A549 (cell line): ENCODE measurements at regions not wholly inside any gene's neighbourhood (a gene's known extent, or its start where the extent isn't known, plus 50 kb on each side); places are given as distances from the start of the nearest gene placed in this dataset.

Experiments used
- ATAC-seq, 2 experiments: fragments of 200-7000 bp in 1 of 2; fragments of >200 bp in 1 of 2; cut with Nextera tagmentation in 1 of 2; cut with Tn5 transposase in 1 of 2; 3 replicates each; pipeline versions ENCODE4 v1.8.0 to v1.9.1; 2018 to 2020; ENCODE audit warnings: mild to moderate bottlenecking in 1 of 2, moderate library complexity in 1 of 2
- CTCF ChIA-PET: fragments of 300-600 bp; sonication (Branson Sonifier 250); formaldehyde crosslinking; extraction: SDS; loops from one replicate; lab custom pipeline; 2021; ENCODE audit warnings: antibody characterized with exemption, inconsistent platforms; lab: Yijun Ruan, JAX
- POLR2A ChIA-PET: fragments of 350-600 bp; formaldehyde crosslinking; extraction: SDS; loops from one replicate; lab custom pipeline; 2021; ENCODE audit warnings: antibody characterized with exemption, inconsistent platforms; lab: Yijun Ruan, JAX
- DNase-seq, 2 experiments: peaks; one replicate each; pipeline versions ENCODE4 v3.0.0 to v3.0.0-alpha.2; 2011 to 2016; ENCODE audit warnings: low read depth in 1 of 2, low spot score in 1 of 2
- FAIRE-seq: peaks from 2 replicates; lab custom pipeline; 2011; peaks lifted over from hg19 to GRCh38; lab: Jason Lieb, UNC
- H3K27ac ChIP-seq, 2 experiments: fragments of >200 bp; sonication (Bioruptor Twin); formaldehyde crosslinking; 3 replicates each; pipeline ENCODE4 v1.5.1; 2016 to 2017
- H3K4me1 ChIP-seq: fragments of >200 bp; sonication (Bioruptor Twin); formaldehyde crosslinking; 3 replicates; pipeline ENCODE4 v1.6.1; 2016
- H3K4me2 ChIP-seq: fragments of >200 bp; sonication (Bioruptor Twin); formaldehyde crosslinking; 3 replicates; pipeline ENCODE4 v1.6.1; 2016
- H3K4me3 ChIP-seq: fragments of >200 bp; sonication (Bioruptor Twin); formaldehyde crosslinking; 3 replicates; pipeline ENCODE4 v1.5.1; 2016
- H3K9me3 ChIP-seq: fragments of >200 bp; sonication (Bioruptor Twin); formaldehyde crosslinking; 3 replicates; pipeline ENCODE4 v1.6.1; 2016
- ATOH8 ChIP-seq: fragments of 250-450 bp; sonication (Bioruptor Pico); IDR thresholded peaks from 2 replicates; pipeline ENCODE4 v1.5.0; 2020; ENCODE audit warnings: low read depth, mild to moderate bottlenecking, moderate library complexity
- CHD4 ChIP-seq: fragments of 200-600 bp; sonication (generic); IDR thresholded peaks from 2 replicates; pipeline ENCODE4 v1.6.1; 2016; ENCODE audit warnings: antibody characterized with exemption, mild to moderate bottlenecking, borderline replicate concordance
- FOSB ChIP-seq: fragments of 250-450 bp; sonication (Bioruptor Pico); IDR thresholded peaks from 2 replicates; pipeline ENCODE4 v1.5.0; 2020; ENCODE audit warnings: mild to moderate bottlenecking, moderate library complexity
- GATA3 ChIP-seq: IDR thresholded peaks from 2 replicates; pipeline ENCODE4 v1.6.1; 2012; ENCODE audit warnings: borderline replicate concordance
- HES2 ChIP-seq: fragments of >200 bp; sonication (Bioruptor Twin); formaldehyde crosslinking; IDR thresholded peaks from 2 replicates; pipeline ENCODE4 v1.6.1; 2016
- KDM1A ChIP-seq: fragments of 200-600 bp; sonication (generic); IDR thresholded peaks from 2 replicates; pipeline ENCODE4 v1.6.1; 2016; ENCODE audit warnings: low read depth, mild to moderate bottlenecking
- MAFK ChIP-seq: fragments of 450-650 bp; IDR thresholded peaks from 2 replicates; pipeline ENCODE4 v1.6.1; 2014; ENCODE audit not compliant: partially characterized antibody
- NFE2L2 ChIP-seq: fragments of 150-350 bp; conservative IDR thresholded peaks from 2 replicates; pipeline ENCODE4 v1.6.1; 2014; ENCODE audit warnings: low read length
- RARB ChIP-seq: fragments of 250-450 bp; sonication (Bioruptor Pico); IDR thresholded peaks from 2 replicates; pipeline ENCODE4 v1.8.0; 2021; ENCODE audit warnings: mild to moderate bottlenecking, moderate library complexity
- RCOR1 ChIP-seq: fragments of 150-350 bp; IDR thresholded peaks from 2 replicates; pipeline ENCODE4 v1.6.1; 2014; ENCODE audit warnings: antibody characterized with exemption, low read length, low read depth
- REST ChIP-seq: fragments of 200-600 bp; sonication (generic); IDR thresholded peaks from 2 replicates; pipeline ENCODE4 v1.6.1; 2016; ENCODE audit warnings: antibody characterized with exemption, mild to moderate bottlenecking, moderate library complexity
- RFX5 ChIP-seq: fragments of 450-650 bp; IDR thresholded peaks from 2 replicates; pipeline ENCODE4 v1.7.1; 2014; ENCODE audit warnings: antibody characterized with exemption, mild to moderate bottlenecking, moderate library complexity
- SMC3 ChIP-seq: fragments of >200 bp; sonication (Bioruptor Twin); formaldehyde crosslinking; IDR thresholded peaks from 3 replicates; pipeline ENCODE4 v1.6.1; 2018; ENCODE audit warnings: inconsistent platforms
- TFCP2L1 ChIP-seq: fragments of 250-450 bp; sonication (Bioruptor Pico); IDR thresholded peaks from 2 replicates; pipeline ENCODE4 v1.5.0; 2021; ENCODE audit warnings: mild to moderate bottlenecking
- USF2 ChIP-seq: fragments of 450-650 bp; IDR thresholded peaks from 2 replicates; pipeline ENCODE4 v1.6.1; 2014; ENCODE audit warnings: antibody characterized with exemption
- ZNF302 ChIP-seq: fragments of 250-450 bp; sonication (Bioruptor Pico); IDR thresholded peaks from 2 replicates; pipeline ENCODE4 v1.9.0; 2021; ENCODE audit warnings: inconsistent platforms, mild to moderate bottlenecking, moderate library complexity
- ZSCAN20 ChIP-seq: fragments of 250-450 bp; sonication (Bioruptor Pico); IDR thresholded peaks from 2 replicates; pipeline ENCODE4 v1.8.0; 2022; ENCODE audit warnings: mild to moderate bottlenecking, moderate library complexity
- WGBS: methylation state at CpG from one replicate; pipeline ENCODE4 v1.1.6; 2017; ENCODE audit errors: missing lambda C conversion rate; 5-methylcytosine and 5-hydroxymethylcytosine counted together

- WGBS = 89% methylated on average over 1 of the region's 1 CpG
- no peak for FAIRE-seq
- POLR2A ChIA-PET = no interaction called here
- no peak for TF ChIP-seq HES2
- no peak for TF ChIP-seq USF2
- TF ChIP-seq CHD4 = no peak
- TF ChIP-seq KDM1A = no peak
- no peak for TF ChIP-seq FOSB
- DNase-seq = no peak
- ATAC-seq = no peak
- CTCF ChIA-PET = no interaction called here
- no peak overlapping the region for H3K4me2 ChIP-seq
- no peaks in the 10 kb centered on the region for H3K4me1 ChIP-seq
- no peak overlapping the region for H3K27ac ChIP-seq
- H3K9me3 ChIP-seq = no peaks in the 10 kb centered on the region
- H3K4me3 ChIP-seq = no peak overlapping the region
Observed at GRCh38 chr9:108245901-108246300, 609.9 kb downstream of the ACTL7B start.

GRCh38 chr9:108245331-108245730 is 610.5 kb downstream of the ACTL7B start:
- Histone ChIP-seq H3K4me1 (no peaks in the 10 kb centered on the region), H3K27ac (no peak overlapping the region)
- peak; percentile 41 for TF ChIP-seq MAFK
- no peak for TF ChIP-seq ZNF302
- TF ChIP-seq, all 56 proteins: peak for 1
- POLR2A ChIA-PET = no interaction called here
- FAIRE-seq (no peak), ATAC-seq (no peak), DNase-seq (no peak)
- H3K4me2 ChIP-seq = no peak overlapping the region
- WGBS = 47% methylated on average over 2 of the region's 2 CpGs
- H3K4me3 ChIP-seq = no peak overlapping the region
- CTCF ChIA-PET = no interaction called here
- H3K9me3 ChIP-seq = no peaks in the 10 kb centered on the region

GRCh38 chr9:108244686-108245085 is 611.1 kb downstream of the ACTL7B start:
- no peak for DNase-seq
- no peaks in the 10 kb centered on the region for H3K4me1 ChIP-seq
- POLR2A ChIA-PET = no interaction called here
- H3K4me3 ChIP-seq = no peak overlapping the region
- no peak overlapping the region for H3K27ac ChIP-seq
- no peak overlapping the region for H3K4me2 ChIP-seq
- TF ChIP-seq RCOR1 (no peak), MAFK (no peak), TFCP2L1 (no peak), KDM1A (no peak), ATOH8 (no peak), ZSCAN20 (CRISPR knock-in tag) (no peak), SMC3 (no peak), NFE2L2 (no peak), RFX5 (no peak), REST (no peak), GATA3 (no peak), RARB (no peak)
- TF ChIP-seq, all 56 proteins: peak for 0
- no peaks in the 10 kb centered on the region for H3K9me3 ChIP-seq
- CTCF ChIA-PET = no interaction called here
- no peak for FAIRE-seq
- no peak for ATAC-seq
